Breast epithelium (tissue), 4 donors: ENCODE measurements at regions not wholly inside any gene's neighbourhood (a gene's known extent, or its start where the extent isn't known, plus 50 kb on each side); places are given as distances from the start of the nearest gene placed in this dataset.

ENCODE experiments used
- DNase-seq, 2 donors: peaks; one replicate each; pipeline ENCODE4 v3.0.0-alpha.2; 2019; ENCODE audit warnings: low spot score in 2 of 2
- H3K27ac ChIP-seq, 2 donors: fragments of 200-600 bp; sonication (generic) in 1 of 2; one replicate each; pipeline ENCODE4 v1.5.1; 2016 to 2019; ENCODE audit warnings: mild to moderate bottlenecking in 1 of 2
- H3K27me3 ChIP-seq, 2 donors: fragments of 200-600 bp; sonication (generic) in 1 of 2; one replicate each; pipeline versions ENCODE4 v1.5.1 to v1.6.0; 2017 to 2019; ENCODE audit warnings: control low read depth in 1 of 2, mild to moderate bottlenecking in 1 of 2
- H3K36me3 ChIP-seq: fragments of 200-600 bp; one replicate; pipeline ENCODE4 v1.5.1; 2019
- H3K4me1 ChIP-seq, 2 donors: fragments of 200-600 bp; sonication (generic); one replicate each; pipeline ENCODE4 v1.5.1; 2016 to 2019; ENCODE audit warnings: control low read depth in 1 of 2
- H3K4me3 ChIP-seq, 3 donors: fragments of 200-600 bp; sonication (generic); 1 replicate in 2 of 3; 2 replicates in 1 of 3; pipeline ENCODE4 v1.5.1; 2016 to 2019; ENCODE audit warnings: mild to moderate bottlenecking in 3 of 3, moderate library complexity in 2 of 3
- H3K9me3 ChIP-seq, 2 donors: fragments of 200-600 bp; sonication (generic) in 1 of 2; one replicate each; pipeline ENCODE4 v1.5.1; 2016 to 2019; ENCODE audit warnings: control low read depth in 1 of 2
- CTCF ChIP-seq, 3 donors: fragments of 450-650 bp; IDR thresholded peaks; one replicate each; pipeline ENCODE4 v1.5.1; 2016 to 2017; ENCODE audit warnings: antibody characterized with exemption in 3 of 3, mild to moderate bottlenecking in 3 of 3, moderate library complexity in 3 of 3
- POLR2A ChIP-seq: fragments of 450-650 bp; IDR thresholded peaks from one replicate; pipeline ENCODE4 v1.6.1; 2016; ENCODE audit warnings: antibody characterized with exemption, mild to moderate bottlenecking, moderate library complexity
- POLR2AphosphoS5 ChIP-seq, 3 donors: sonication (generic); formaldehyde crosslinking; IDR thresholded peaks; one replicate each; pipeline ENCODE4 v1.6.1; 2017; ENCODE audit warnings: antibody characterized with exemption in 3 of 3
- intact Hi-C: fragments of 100-400 bp; cut with DNase I; formaldehyde crosslinking; loops from one replicate; pipeline ENCODE4 v1.15.1; 2023; ENCODE audit warnings: low total_unique reads

- intact Hi-C loops: no loop called here
- Histone ChIP-seq H3K4me3 (no peak overlapping the region), H3K27ac (no peak overlapping the region), H3K27me3 (no peaks in the 10 kb centered on the region), H3K4me1 (no peaks in the 10 kb centered on the region), H3K9me3 (no peaks in the 10 kb centered on the region), H3K36me3 (no peaks in the 10 kb centered on the region)
- TF ChIP-seq POLR2A (no peak), POLR2AphosphoS5 (IDR thresholded peaks at IDR 0.05) (no peak), CTCF (IDR thresholded peaks at IDR 0.05) (no peak)
- DNase-seq: no peak
These were observed 256.5 kb upstream of the CHD6 start for GRCh38 chr20:41874658-41875057.

- DNase-seq: no peak
- TF ChIP-seq CTCF (IDR thresholded peaks at IDR 0.05) (no peak), POLR2AphosphoS5 (IDR thresholded peaks at IDR 0.05) (no peak), POLR2A (no peak)
- intact Hi-C loops: no loop called here
- no peak overlapping the region for H3K4me3 ChIP-seq
- no peaks in the 10 kb centered on the region for H3K27me3 ChIP-seq
- H3K9me3 ChIP-seq: peaks cover 3 to 12% of the 10 kb centered on the region in 2 donors
- H3K4me1 ChIP-seq: no peaks in the 10 kb centered on the region
- no peak overlapping the region for H3K27ac ChIP-seq
- H3K36me3 ChIP-seq: no peaks in the 10 kb centered on the region
These were observed 254.8 kb upstream of the CHD6 start for GRCh38 chr20:41872930-41873329.

- TF ChIP-seq POLR2AphosphoS5 (IDR thresholded peaks at IDR 0.05) (no peak), POLR2A (no peak), CTCF (IDR thresholded peaks at IDR 0.05) (no peak)
These were observed 252.8 kb upstream of the CHD6 start for GRCh38 chr20:41870869-41871462.

GRCh38 chr20:41869261-41869660 is 251.1 kb upstream of the CHD6 start:
- no peaks in the 10 kb centered on the region for H3K27me3 ChIP-seq
- intact Hi-C loops: no loop called here
- DNase-seq: no peak
- H3K4me3 ChIP-seq: no peak overlapping the region
- H3K36me3 ChIP-seq: no peaks in the 10 kb centered on the region
- H3K4me1 ChIP-seq: no peaks in the 10 kb centered on the region
- H3K27ac ChIP-seq: no peak overlapping the region
- H3K9me3 ChIP-seq: peaks cover 7 to 13% of the 10 kb centered on the region in 2 donors
- TF ChIP-seq POLR2A (no peak), POLR2AphosphoS5 (IDR thresholded peaks at IDR 0.05) (no peak), CTCF (IDR thresholded peaks at IDR 0.05) (no peak)

More at GRCh38 chr20:41870869-41871462, 252.8 kb upstream of the CHD6 start:
- Histone ChIP-seq H3K9me3 (peaks cover 7 to 13% of the 10 kb centered on the region in 2 donors), H3K4me3 (no peak overlapping the region), H3K27me3 (no peaks in the 10 kb centered on the region), H3K36me3 (no peaks in the 10 kb centered on the region), H3K4me1 (no peaks in the 10 kb centered on the region), H3K27ac (no peak overlapping the region)
- intact Hi-C loops: no loop called here
- DNase-seq: no peak

- intact Hi-C loops: no loop called here
- H3K27ac ChIP-seq: no peak overlapping the region
- no peaks in the 10 kb centered on the region for H3K4me1 ChIP-seq
- no peak for DNase-seq
- no peak overlapping the region for H3K4me3 ChIP-seq
- no peaks in the 10 kb centered on the region for H3K36me3 ChIP-seq
- peaks cover 7 to 13% of the 10 kb centered on the region in 2 donors for H3K9me3 ChIP-seq
- no peak for TF ChIP-seq CTCF (IDR thresholded peaks at IDR 0.05)
- no peak for TF ChIP-seq POLR2A
- TF ChIP-seq POLR2AphosphoS5 (IDR thresholded peaks at IDR 0.05): no peak
- H3K27me3 ChIP-seq: no peaks in the 10 kb centered on the region
These were observed 247.8 kb upstream of the CHD6 start for GRCh38 chr20:41865938-41866337.
